ENCODE measurements at regions not wholly inside any gene's neighbourhood (a gene's known extent, or its start where the extent isn't known, plus 50 kb on each side); places are given as distances from the start of the nearest gene placed in this dataset.

DNA sequence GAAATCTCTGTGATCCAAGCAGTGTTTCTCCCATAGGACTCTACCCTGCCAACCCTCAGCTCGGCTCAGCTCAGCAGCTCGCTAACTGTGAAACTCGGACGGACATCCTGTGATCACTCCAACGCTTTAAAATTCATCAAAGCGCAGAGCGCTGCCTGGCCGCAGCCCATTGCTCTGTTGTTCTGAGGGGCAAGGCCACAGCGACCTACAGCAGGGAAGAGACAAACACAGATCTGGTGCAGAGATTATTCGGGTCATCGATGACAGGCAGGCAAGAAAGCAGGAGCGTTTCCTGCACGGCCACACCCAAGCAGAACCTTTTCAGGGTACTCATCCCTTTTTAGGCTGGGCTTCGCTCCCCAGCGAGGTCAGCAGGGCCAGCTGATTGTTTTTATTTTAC lies 72.1 kb downstream of the INSIG1 start:
- Mint-ChIP-seq H3K36me3 (ENCODE audit: insufficient read depth in 1 of 3, low read depth in 3 of 3) (peaks cover 0 to 6% (median 4%) of the 10 kb centered on the region in 3 experiments; a peak in 2 of 7 replicates), H3K4me3 (no peak overlapping the region), H3K9me3 (peaks cover 10 to 22% of the 10 kb centered on the region in 2 experiments), H3K4me1 (peaks cover 16 to 31% of the 10 kb centered on the region in 2 experiments), H3K27ac (no peak overlapping the region), H3K27me3 (ENCODE audit: low read depth) (peaks cover 79% of the 10 kb centered on the region)
- H4K20me1 ChIP-seq (ENCODE audit: control insufficient read depth, insufficient read depth, insufficient read length) = no peaks in the 10 kb centered on the region
- H3K18ac ChIP-seq (ENCODE audit: insufficient read length, low read depth, low read length) = no peak overlapping the region
- no peak overlapping the region for H4K5ac ChIP-seq (ENCODE audit: insufficient read length, low read depth, low read length)
- no peak overlapping the region for H3K4me2 ChIP-seq (ENCODE audit: insufficient read depth, insufficient read length, low read length)
- no peak overlapping the region for H3K27ac ChIP-seq (ENCODE audit: insufficient read length, low read depth, low read length)
- no peaks in the 10 kb centered on the region for H3K79me1 ChIP-seq (ENCODE audit: insufficient read depth, low read depth, low read length, poor library complexity, severe bottlenecking)
- no peak overlapping the region for H3K56ac ChIP-seq (ENCODE audit: insufficient read length, low read depth, low read length)
- no peak overlapping the region for H3K4ac ChIP-seq (ENCODE audit: low read depth, low read length)
- no peak overlapping the region for H3K14ac ChIP-seq (ENCODE audit: insufficient read depth, low read length)
- no peak overlapping the region for H3K9ac ChIP-seq (ENCODE audit: extremely low read depth, insufficient read length, low read length)
- H3T11ph ChIP-seq (ENCODE audit: low read length) = no peak overlapping the region
- H2AFZ ChIP-seq (ENCODE audit: low read length) = no peak overlapping the region
- no peaks in the 10 kb centered on the region for H3K9me3 ChIP-seq (ENCODE audit: control insufficient read depth, low read depth, low read length)
- H2BK12ac ChIP-seq (ENCODE audit: insufficient read length, low read depth, low read length) = no peak overlapping the region
- no peak overlapping the region for H4K91ac ChIP-seq (ENCODE audit: insufficient read length, low read depth, low read length)
- peaks cover 60% of the 10 kb centered on the region for H3K27me3 ChIP-seq (ENCODE audit: insufficient read depth, low read length)
- WGBS (ENCODE audit: extremely low coverage, insufficient read length, low lambda C conversion rate) = no CpG with 5 or more reads among the region's 15 CpGs
- no peak for DNase-seq
- TF ChIP-seq, protein P1, sequence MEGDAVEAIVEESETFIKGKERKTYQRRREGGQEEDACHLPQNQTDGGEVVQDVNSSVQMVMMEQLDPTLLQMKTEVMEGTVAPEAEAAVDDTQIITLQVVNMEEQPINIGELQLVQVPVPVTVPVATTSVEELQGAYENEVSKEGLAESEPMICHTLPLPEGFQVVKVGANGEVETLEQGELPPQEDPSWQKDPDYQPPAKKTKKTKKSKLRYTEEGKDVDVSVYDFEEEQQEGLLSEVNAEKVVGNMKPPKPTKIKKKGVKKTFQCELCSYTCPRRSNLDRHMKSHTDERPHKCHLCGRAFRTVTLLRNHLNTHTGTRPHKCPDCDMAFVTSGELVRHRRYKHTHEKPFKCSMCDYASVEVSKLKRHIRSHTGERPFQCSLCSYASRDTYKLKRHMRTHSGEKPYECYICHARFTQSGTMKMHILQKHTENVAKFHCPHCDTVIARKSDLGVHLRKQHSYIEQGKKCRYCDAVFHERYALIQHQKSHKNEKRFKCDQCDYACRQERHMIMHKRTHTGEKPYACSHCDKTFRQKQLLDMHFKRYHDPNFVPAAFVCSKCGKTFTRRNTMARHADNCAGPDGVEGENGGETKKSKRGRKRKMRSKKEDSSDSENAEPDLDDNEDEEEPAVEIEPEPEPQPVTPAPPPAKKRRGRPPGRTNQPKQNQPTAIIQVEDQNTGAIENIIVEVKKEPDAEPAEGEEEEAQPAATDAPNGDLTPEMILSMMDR (conservative IDR thresholded peaks at IDR 0.05) = no peak
- H2BK120ac ChIP-seq (ENCODE audit: low read depth, low read length, poor library complexity, severe bottlenecking) = no peak overlapping the region
- no peak overlapping the region for H2BK5ac ChIP-seq (ENCODE audit: insufficient read length, low read length)
- no peaks in the 10 kb centered on the region for H3K23me2 ChIP-seq (ENCODE audit: insufficient read length, low read depth, low read length, poor library complexity, severe bottlenecking)
- H2BK15ac ChIP-seq (ENCODE audit: low read depth, low read length) = no peak overlapping the region
- no peak overlapping the region for H3K23ac ChIP-seq (ENCODE audit: insufficient read length, low read depth, low read length)
- H2AK5ac ChIP-seq (ENCODE audit: insufficient read length, low read length) = no peak overlapping the region
- no peaks in the 10 kb centered on the region for H3K4me1 ChIP-seq (ENCODE audit: insufficient read depth, low read length)
- no peaks in the 10 kb centered on the region for H3K79me2 ChIP-seq (ENCODE audit: insufficient read depth, low read length)
- no peak overlapping the region for H4K8ac ChIP-seq (replicated peaks; ENCODE audit: insufficient read length, low read depth, low read length)
- no peak overlapping the region for H2BK20ac ChIP-seq (ENCODE audit: low read depth, low read length, poor library complexity, severe bottlenecking)

Measured in H9 (cell line).